ENCODE measurements at regions not wholly inside any gene's neighbourhood (a gene's known extent, or its start where the extent isn't known, plus 50 kb on each side); places are given as distances from the start of the nearest gene placed in this dataset.
"Not testable (repeated sequence)": the region's sequence is repeated elsewhere in the genome, so short reads cannot be mapped to it uniquely, and the experiment has no call there.

GRCh38 chr4:15333692-15334633 lies 93.9 kb upstream of the C1QTNF7 start:
- TF ChIP-seq CTCF (IDR thresholded peaks at IDR 0.05): no peak
- ATAC-seq (ENCODE audit: low FRiP score) (no peak), DNase-seq (ENCODE audit: low spot score) (no peak)

GRCh38 chr4:15336410-15337167 lies 91.2 kb upstream of the C1QTNF7 start:
- ATAC-seq (ENCODE audit: low FRiP score) (no peak), DNase-seq (ENCODE audit: low spot score) (no peak)
- TF ChIP-seq CTCF (IDR thresholded peaks at IDR 0.05): no peak

GRCh38 chr4:15337168-15337657 lies 90.6 kb upstream of the C1QTNF7 start:
- not testable (repeated sequence) for ATAC-seq (ENCODE audit: low FRiP score); DNase-seq (ENCODE audit: low spot score)

GRCh38 chr4:15339737-15340136 lies 88.1 kb upstream of the C1QTNF7 start:
- DNase-seq (ENCODE audit: low spot score) (no peak), ATAC-seq (ENCODE audit: low FRiP score) (no peak)
- no peak for TF ChIP-seq CTCF (IDR thresholded peaks at IDR 0.05)

- no peak for TF ChIP-seq CTCF (IDR thresholded peaks at IDR 0.05)
- DNase-seq (ENCODE audit: low spot score) (no peak), ATAC-seq (ENCODE audit: low FRiP score) (no peak)
Measured at GRCh38 chr4:15340332-15340731, 87.5 kb upstream of the C1QTNF7 start.

- no peak for TF ChIP-seq CTCF (IDR thresholded peaks at IDR 0.05)
- ATAC-seq (ENCODE audit: low FRiP score) (no peak), DNase-seq (ENCODE audit: low spot score) (no peak)
Measured at GRCh38 chr4:15340902-15341732, 86.7 kb upstream of the C1QTNF7 start.
